HL-60 (cell line): ENCODE measurements at regions not wholly inside any gene's neighbourhood (a gene's known extent, or its start where the extent isn't known, plus 50 kb on each side); places are given as distances from the start of the nearest gene placed in this dataset.

Experiments used
- DNase-seq, 2 experiments: peaks; one replicate each; pipeline ENCODE4 v3.0.0-alpha.2; 2010 to 2020; ENCODE audit warnings: low read depth in 1 of 2, low spot score in 1 of 2
- H3K27ac ChIP-seq: fragments of 250-450 bp; sonication (Bioruptor Pico); replicated peaks from 2 replicates; pipeline ENCODE4 v1.5.1; 2020; ENCODE audit warnings: mild to moderate bottlenecking, moderate library complexity
- H3K27me3 ChIP-seq: fragments of 250-450 bp; sonication (Bioruptor Pico); 2 replicates; pipeline ENCODE4 v1.5.1; 2021; ENCODE audit warnings: mild to moderate bottlenecking, moderate library complexity; ENCODE audit not compliant: insufficient read depth, poor library complexity, severe bottlenecking
- H3K4me3 ChIP-seq: replicated peaks from 2 replicates; pipeline ENCODE4 v1.5.1; 2011; ENCODE audit warnings: mild to moderate bottlenecking, control low read depth, low read length; ENCODE audit not compliant: insufficient read depth
- CTCF ChIP-seq: IDR thresholded peaks from one replicate; pipeline ENCODE4 v1.5.1; 2011; ENCODE audit warnings: low read length, control low read depth, inconsistent platforms; ENCODE audit not compliant: insufficient read depth
- GABPA ChIP-seq: IDR thresholded peaks from 2 replicates; pipeline ENCODE4 v1.6.1; 2012; ENCODE audit warnings: low read depth
- POLR2AphosphoS5 ChIP-seq: IDR thresholded peaks from 2 replicates; pipeline ENCODE4 v1.6.1; 2012; ENCODE audit warnings: low read depth
- REST ChIP-seq: IDR thresholded peaks from 2 replicates; pipeline ENCODE4 v1.6.1; 2012; ENCODE audit warnings: low read depth; ENCODE audit not compliant: insufficient replicate concordance
- SPI1 ChIP-seq: IDR thresholded peaks from 2 replicates; pipeline ENCODE4 v1.6.1; 2012; ENCODE audit warnings: low read depth, mild to moderate bottlenecking, borderline replicate concordance

- TF ChIP-seq REST, result no peak
- no peak for TF ChIP-seq GABPA
- TF ChIP-seq SPI1, result no peak
- TF ChIP-seq CTCF, result no peak
- TF ChIP-seq POLR2AphosphoS5, result no peak
- no peak for DNase-seq
- Histone ChIP-seq H3K27me3 (no peaks in the 10 kb centered on the region), H3K4me3 (no peak overlapping the region), H3K27ac (no peak overlapping the region)
Observed at GRCh38 chr6:141133346-141133745, 999.4 kb upstream of the GJE1 start.

- TF ChIP-seq POLR2AphosphoS5 (no peak), REST (no peak), SPI1 (no peak), CTCF (no peak), GABPA (no peak)
- no peak overlapping the region for H3K27ac ChIP-seq
- no peak for DNase-seq
- H3K27me3 ChIP-seq, result no peaks in the 10 kb centered on the region
- H3K4me3 ChIP-seq, result no peak overlapping the region
Observed at GRCh38 chr6:141131616-141132015, 1001.1 kb upstream of the GJE1 start.

- Histone ChIP-seq H3K4me3 (no peak overlapping the region), H3K27ac (no peak overlapping the region), H3K27me3 (no peaks in the 10 kb centered on the region)
- TF ChIP-seq REST, result no peak
- no peak for TF ChIP-seq CTCF
- peak; percentile 84 for TF ChIP-seq SPI1
- TF ChIP-seq POLR2AphosphoS5, result no peak
- TF ChIP-seq GABPA, result no peak
- DNase-seq, result no peak
Observed at GRCh38 chr6:141123497-141123896, 1009.2 kb upstream of the GJE1 start.
